ENCODE measurements at regions not wholly inside any gene's neighbourhood (a gene's known extent, or its start where the extent isn't known, plus 50 kb on each side); places are given as distances from the start of the nearest gene placed in this dataset.

- no peak for TF ChIP-seq CTCF (IDR thresholded peaks at IDR 0.05; ENCODE audit: poor library complexity)
- TF ChIP-seq EZH2phosphoT487 (IDR thresholded peaks at IDR 0.05; ENCODE audit: low read depth, severe bottlenecking, unreplicated experiment), result no peak
Observed at GRCh38 chr7:21353388-21353780, 74.5 kb upstream of the SP4 start.
